Activated T-helper 2 cell treated with anti-CD3 and anti-CD28 coated beads, Interferon-gamma antibody, Interleukin-2, Interleukin-4, amounts not matched to agents 10 μg/mL and 5 μg/mL and 100 μg/mL, durations not matched to agents 14 hours and 24 hours and 36 hours (primary cell): ENCODE measurements at regions not wholly inside any gene's neighbourhood (a gene's known extent, or its start where the extent isn't known, plus 50 kb on each side); places are given as distances from the start of the nearest gene placed in this dataset.

Experiments
- DNase-seq: peaks from one replicate; pipeline ENCODE4 v3.0.0; 2021; ENCODE audit warnings: low spot score
- H3K27ac Mint-ChIP-seq: one replicate; pipeline ENCODE4 v1.8.0; 2021; ENCODE audit warnings: mixed read lengths
- H3K27me3 Mint-ChIP-seq: one replicate; pipeline ENCODE4 v1.8.0; 2021; ENCODE audit warnings: low read depth, mixed read lengths
- H3K36me3 Mint-ChIP-seq: one replicate; pipeline ENCODE4 v1.8.0; 2021; ENCODE audit warnings: low read depth, mixed read lengths
- H3K4me1 Mint-ChIP-seq: one replicate; pipeline ENCODE4 v1.8.0; 2021; ENCODE audit warnings: low read depth, mixed read lengths
- H3K4me3 Mint-ChIP-seq: one replicate; pipeline ENCODE4 v1.8.0; 2021; ENCODE audit warnings: low read depth, mild to moderate bottlenecking, moderate library complexity, mixed read lengths
- H3K9me3 Mint-ChIP-seq: one replicate; pipeline ENCODE4 v1.8.0; 2021; ENCODE audit warnings: mixed read lengths
- intact Hi-C: fragments of 100-400 bp; cut with micrococcal nuclease; formaldehyde crosslinking; loops from one replicate; pipeline ENCODE4 v1.15.1; 2023

DNA sequence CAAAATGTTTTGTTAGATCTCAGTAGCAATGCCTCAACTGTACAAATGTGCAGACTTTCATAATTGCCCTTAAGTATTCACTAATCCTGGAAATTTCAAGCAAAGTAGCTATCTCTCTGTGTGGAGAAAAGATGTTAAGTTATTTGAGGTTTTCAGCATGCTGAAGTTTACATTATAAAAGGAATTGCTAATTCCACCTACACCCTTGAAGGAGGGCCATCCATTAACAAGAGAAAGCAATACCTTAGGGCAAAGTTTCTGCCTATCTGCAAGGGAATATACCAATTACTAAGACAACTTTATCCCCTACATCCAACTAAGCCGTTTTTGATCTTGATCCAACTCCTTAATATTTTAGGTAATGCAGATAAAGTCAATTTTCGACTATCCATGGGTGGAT, 380.7 kb upstream of the BTBD3 start:
- intact Hi-C loops, result no loop called here
- Mint-ChIP-seq H3K27ac (no peak overlapping the region), H3K9me3 (peaks cover 6% of the 10 kb centered on the region), H3K4me3 (no peak overlapping the region), H3K4me1 (no peaks in the 10 kb centered on the region), H3K27me3 (no peaks in the 10 kb centered on the region), H3K36me3 (no peaks in the 10 kb centered on the region)
- DNase-seq, result no peak

DNA sequence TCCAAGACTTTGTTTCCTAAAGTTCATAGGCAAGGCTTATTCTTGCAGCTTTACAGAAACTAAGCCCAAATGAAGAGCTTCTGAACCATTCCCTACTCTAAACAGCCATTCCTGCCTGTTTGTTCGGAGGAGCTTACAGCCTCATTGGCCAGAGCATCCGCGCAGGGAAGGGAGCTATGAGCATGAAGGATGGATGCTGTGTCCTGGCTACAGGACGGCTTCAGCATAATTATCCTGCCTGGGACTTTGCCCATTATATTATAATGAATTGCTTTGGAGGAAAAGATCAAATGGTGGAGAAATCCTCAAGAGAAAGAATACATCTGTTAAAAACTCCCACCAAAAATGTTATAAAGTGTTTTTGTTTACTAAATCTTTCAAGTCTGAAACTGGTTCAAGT, 378.2 kb upstream of the BTBD3 start:
- no peaks in the 10 kb centered on the region for H3K4me1 Mint-ChIP-seq
- intact Hi-C loops, result no loop called here
- H3K27me3 Mint-ChIP-seq, result no peaks in the 10 kb centered on the region
- H3K27ac Mint-ChIP-seq, result no peak overlapping the region
- no peak for DNase-seq
- H3K9me3 Mint-ChIP-seq, result no peaks in the 10 kb centered on the region
- H3K4me3 Mint-ChIP-seq, result no peak overlapping the region
- no peaks in the 10 kb centered on the region for H3K36me3 Mint-ChIP-seq

DNA sequence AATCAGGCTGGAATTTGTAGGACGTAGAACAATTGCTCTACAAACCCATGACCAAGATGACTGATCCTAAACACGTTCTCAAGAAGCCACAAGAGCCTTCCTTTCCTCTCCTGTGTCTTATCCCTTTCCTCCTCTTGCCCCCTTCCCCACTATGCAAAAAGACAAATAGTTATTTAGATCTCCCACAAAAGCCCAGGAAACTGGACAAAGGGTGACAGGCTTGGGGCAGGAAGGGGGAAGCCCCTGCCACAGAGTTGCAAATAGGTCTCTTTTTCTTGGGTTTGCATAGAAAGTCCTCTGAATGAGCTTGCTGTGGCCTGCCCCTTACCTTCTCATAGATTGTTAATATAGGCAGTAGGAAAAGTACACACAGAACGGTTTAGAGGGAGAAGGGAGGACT, 377.1 kb upstream of the BTBD3 start:
- intact Hi-C loops, result loop anchor here (5.0 kb wide), 2 partner anchors 988 to 1073 kb away; no protein-coding TSS in a partner anchor
- H3K27ac Mint-ChIP-seq, result no peak overlapping the region
- DNase-seq, result no peak
- H3K27me3 Mint-ChIP-seq, result no peaks in the 10 kb centered on the region
- no peak overlapping the region for H3K4me3 Mint-ChIP-seq
- H3K4me1 Mint-ChIP-seq, result no peaks in the 10 kb centered on the region
- no peaks in the 10 kb centered on the region for H3K9me3 Mint-ChIP-seq
- H3K36me3 Mint-ChIP-seq, result no peaks in the 10 kb centered on the region

DNA sequence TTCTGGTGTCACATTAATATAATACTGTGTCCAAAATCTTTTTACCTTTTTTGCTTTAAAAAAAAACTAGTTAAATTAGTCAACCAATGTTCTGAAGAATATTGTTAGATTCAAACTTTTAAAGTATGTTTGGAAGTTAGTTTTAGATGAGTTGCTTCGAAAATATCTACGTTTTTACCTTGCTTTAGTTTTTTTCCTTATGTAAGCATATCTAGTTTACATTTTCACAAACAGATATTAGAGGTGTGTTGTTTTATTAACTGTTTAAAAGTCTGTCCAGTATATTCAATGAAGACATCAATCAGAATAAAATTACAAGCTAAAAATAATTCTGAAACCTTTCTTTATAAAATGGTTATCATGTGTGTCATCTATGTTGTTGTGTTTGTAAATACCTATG, 375.0 kb upstream of the BTBD3 start:
- intact Hi-C loops, result loop anchor here (5.0 kb wide), 2 partner anchors 990 to 1075 kb away; no protein-coding TSS in a partner anchor
- no peaks in the 10 kb centered on the region for H3K36me3 Mint-ChIP-seq
- H3K4me3 Mint-ChIP-seq, result no peak overlapping the region
- no peaks in the 10 kb centered on the region for H3K27me3 Mint-ChIP-seq
- H3K4me1 Mint-ChIP-seq, result no peaks in the 10 kb centered on the region
- H3K9me3 Mint-ChIP-seq, result no peaks in the 10 kb centered on the region
- no peak for DNase-seq
- no peak overlapping the region for H3K27ac Mint-ChIP-seq

DNA sequence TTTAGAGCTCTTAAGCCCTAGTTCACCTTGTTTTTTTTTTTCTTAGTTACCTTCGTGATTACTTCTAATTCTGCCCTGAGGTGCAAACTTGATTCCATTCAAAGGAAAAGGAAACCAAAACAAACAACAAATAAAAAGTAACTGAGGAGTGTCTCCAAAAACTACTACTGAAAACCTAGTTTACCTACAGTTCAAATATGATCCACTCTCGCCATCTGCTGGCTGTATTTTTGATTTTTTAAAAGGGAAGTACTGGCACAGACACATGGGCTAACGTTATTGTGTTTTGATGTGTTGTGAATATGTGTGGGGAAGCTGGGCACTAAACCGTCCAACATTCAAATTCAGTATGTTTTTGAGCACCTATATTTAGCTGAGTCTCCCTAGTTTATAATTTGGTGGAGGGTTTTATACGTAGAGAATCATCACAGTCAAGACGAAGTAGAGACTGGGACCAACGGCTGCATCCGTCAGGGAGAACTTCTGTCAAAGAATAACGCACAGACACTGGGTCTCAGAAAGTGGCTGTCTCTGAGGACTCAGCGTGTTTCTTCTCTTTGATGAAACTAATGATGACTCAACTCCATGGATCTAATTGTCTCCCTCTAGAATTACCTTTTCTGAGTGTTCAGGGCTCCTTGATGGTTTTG, 373.5 kb upstream of the BTBD3 start:
- no peak overlapping the region for H3K4me3 Mint-ChIP-seq
- no peaks in the 10 kb centered on the region for H3K27me3 Mint-ChIP-seq
- no peaks in the 10 kb centered on the region for H3K9me3 Mint-ChIP-seq
- intact Hi-C loops, result loop anchor here (5.0 kb wide), 2 partner anchors 992 to 1077 kb away; no protein-coding TSS in a partner anchor
- no peak for DNase-seq
- H3K4me1 Mint-ChIP-seq, result no peaks in the 10 kb centered on the region
- H3K27ac Mint-ChIP-seq, result no peak overlapping the region
- H3K36me3 Mint-ChIP-seq, result no peaks in the 10 kb centered on the region

DNA sequence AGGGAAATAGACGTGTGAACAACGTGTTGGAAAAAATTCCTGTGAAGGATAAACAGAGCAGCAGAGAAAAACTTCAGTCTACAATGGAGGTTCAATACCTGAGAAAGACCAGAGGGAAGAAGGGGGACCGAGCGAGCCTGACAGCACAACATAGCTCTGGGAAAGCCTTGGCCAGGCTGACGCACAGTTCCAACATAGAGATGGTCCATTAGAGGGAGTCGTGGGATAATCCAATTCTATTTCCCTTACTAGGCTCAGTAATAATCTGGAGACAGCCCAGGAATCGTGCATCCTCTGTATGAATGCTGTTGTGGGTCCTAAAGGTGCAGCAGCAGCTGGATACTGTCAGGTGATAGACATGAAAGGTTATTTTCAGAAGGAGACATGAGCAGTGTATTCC, 370.8 kb upstream of the BTBD3 start:
- Mint-ChIP-seq H3K4me1 (no peaks in the 10 kb centered on the region), H3K27ac (no peak overlapping the region), H3K4me3 (no peak overlapping the region), H3K9me3 (no peaks in the 10 kb centered on the region), H3K27me3 (no peaks in the 10 kb centered on the region), H3K36me3 (no peaks in the 10 kb centered on the region)
- intact Hi-C loops, result no loop called here
- no peak for DNase-seq

DNA sequence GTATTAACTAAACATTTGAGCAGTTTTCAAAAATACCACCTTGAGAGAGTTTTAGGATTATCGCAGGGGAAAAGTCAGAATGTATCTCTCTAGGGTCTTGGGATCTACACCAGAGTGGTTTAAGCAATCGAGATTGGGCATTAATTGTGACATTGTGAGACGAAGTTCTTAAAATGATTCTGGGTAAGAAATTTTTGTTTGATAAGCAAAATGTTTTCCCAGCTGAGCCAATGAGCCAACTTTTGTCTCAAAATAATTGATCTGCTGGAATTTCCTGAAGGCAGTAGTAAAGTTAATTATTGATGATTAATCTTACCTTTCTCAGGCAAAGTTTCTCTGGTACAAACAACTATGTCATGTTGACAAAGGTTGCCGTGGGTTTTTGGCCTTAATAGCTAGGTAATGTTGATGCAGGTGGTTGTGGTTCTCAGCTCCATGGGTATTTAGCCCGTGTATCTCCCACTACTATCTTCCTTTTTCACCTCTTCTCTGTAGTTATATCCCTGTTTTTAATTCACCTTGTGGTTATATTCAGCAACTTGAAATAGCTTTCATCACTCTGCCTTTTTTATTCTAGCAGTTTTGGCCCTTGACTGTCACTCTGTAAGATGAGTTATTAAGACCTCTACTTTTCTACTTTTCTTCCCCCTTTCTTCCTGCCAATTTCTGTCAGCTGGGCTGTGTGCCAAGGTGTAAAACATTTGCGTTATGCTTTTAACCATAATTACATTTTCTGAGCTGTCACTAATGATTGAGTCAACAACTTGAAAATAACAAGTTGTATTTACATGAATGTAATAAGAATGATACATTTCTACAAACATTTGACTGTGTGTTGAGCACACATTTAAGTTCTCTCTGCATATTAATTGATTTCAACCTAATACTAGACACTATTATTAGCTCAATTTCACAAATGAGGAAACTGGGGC, 368.3 kb upstream of the BTBD3 start:
- Mint-ChIP-seq H3K9me3 (no peaks in the 10 kb centered on the region), H3K27ac (no peak overlapping the region), H3K36me3 (no peaks in the 10 kb centered on the region), H3K4me1 (no peaks in the 10 kb centered on the region), H3K27me3 (no peaks in the 10 kb centered on the region), H3K4me3 (no peak overlapping the region)
- intact Hi-C loops, result no loop called here
- DNase-seq, result no peak

DNA sequence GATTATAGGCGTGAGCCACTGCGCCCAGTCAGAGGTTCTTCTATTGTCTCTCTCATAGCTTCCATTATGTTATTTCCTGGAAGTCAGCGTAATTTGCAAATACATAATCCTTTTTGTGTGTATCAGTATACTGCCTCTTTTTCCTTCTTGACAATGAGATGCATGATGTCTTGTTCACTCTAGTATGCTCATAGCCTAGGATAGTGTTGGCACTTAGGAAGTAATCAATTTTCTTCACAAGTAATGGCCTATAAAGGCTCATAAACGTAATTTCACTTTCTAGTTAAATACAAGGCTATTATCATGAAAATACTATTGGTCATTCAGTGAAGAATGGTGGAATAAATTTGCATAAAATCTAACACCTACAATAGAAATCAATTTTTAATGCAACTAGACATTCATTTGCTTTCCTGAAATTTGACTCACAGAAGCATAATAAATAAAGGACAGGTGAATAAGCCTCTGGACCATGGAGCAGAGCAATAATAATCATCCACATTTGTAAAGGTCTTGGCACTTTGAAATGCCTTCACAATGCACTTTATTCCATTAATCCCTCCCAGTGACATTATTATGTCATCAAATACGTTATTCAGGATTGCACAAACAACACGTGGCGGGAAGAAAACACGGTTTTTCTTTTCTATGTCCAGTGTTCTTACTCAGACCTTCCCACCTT, 366.9 kb upstream of the BTBD3 start:
- intact Hi-C loops, result no loop called here
- no peaks in the 10 kb centered on the region for H3K4me1 Mint-ChIP-seq
- H3K27me3 Mint-ChIP-seq, result no peaks in the 10 kb centered on the region
- DNase-seq, result no peak
- H3K36me3 Mint-ChIP-seq, result no peaks in the 10 kb centered on the region
- H3K9me3 Mint-ChIP-seq, result no peaks in the 10 kb centered on the region
- H3K4me3 Mint-ChIP-seq, result no peak overlapping the region
- H3K27ac Mint-ChIP-seq, result no peak overlapping the region

DNA sequence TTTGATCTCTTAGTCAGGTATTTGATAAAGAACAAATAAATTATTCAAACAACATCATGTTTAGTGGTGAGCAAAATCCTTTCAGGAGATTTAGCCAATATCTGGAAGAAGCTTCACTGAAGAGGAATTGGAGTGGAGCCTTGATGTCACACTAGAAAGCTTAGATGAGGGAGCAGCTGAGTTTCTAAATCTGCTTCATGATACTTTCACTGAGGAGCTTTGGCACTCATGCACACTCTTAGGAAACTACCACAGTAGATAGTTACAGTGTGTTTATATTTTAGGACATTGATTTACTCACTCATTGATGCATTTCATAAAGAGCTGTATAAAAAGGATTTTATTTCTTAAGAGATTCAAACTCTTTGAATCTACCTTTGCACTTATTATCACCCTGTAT, 366.2 kb upstream of the BTBD3 start:
- DNase-seq, result no peak
- Mint-ChIP-seq H3K36me3 (no peaks in the 10 kb centered on the region), H3K4me3 (no peak overlapping the region), H3K27me3 (no peaks in the 10 kb centered on the region), H3K27ac (no peak overlapping the region), H3K9me3 (no peaks in the 10 kb centered on the region), H3K4me1 (no peaks in the 10 kb centered on the region)
- intact Hi-C loops, result no loop called here

DNA sequence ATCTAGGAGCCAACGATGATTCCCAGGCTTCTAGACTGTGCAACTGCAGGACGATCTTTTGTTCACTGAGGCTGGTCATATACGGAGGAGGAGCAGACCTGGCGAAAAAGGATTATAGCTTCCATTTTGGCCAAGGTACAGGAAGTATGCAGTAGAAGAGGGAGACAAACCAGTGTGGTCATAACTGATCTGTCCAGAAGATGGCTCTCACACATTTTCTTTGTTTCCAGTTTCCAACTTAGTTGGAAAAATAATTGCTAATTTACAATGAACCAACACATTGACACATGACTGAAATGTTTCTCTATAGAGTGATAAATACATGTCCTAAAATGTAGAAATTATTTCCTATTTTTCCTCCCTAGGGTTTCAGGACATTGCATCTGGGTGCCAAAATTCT, 364.1 kb upstream of the BTBD3 start:
- no peaks in the 10 kb centered on the region for H3K9me3 Mint-ChIP-seq
- H3K4me1 Mint-ChIP-seq, result no peaks in the 10 kb centered on the region
- no peak for DNase-seq
- no peaks in the 10 kb centered on the region for H3K27me3 Mint-ChIP-seq
- no peak overlapping the region for H3K4me3 Mint-ChIP-seq
- H3K36me3 Mint-ChIP-seq, result no peaks in the 10 kb centered on the region
- H3K27ac Mint-ChIP-seq, result no peak overlapping the region
- intact Hi-C loops, result no loop called here

DNA sequence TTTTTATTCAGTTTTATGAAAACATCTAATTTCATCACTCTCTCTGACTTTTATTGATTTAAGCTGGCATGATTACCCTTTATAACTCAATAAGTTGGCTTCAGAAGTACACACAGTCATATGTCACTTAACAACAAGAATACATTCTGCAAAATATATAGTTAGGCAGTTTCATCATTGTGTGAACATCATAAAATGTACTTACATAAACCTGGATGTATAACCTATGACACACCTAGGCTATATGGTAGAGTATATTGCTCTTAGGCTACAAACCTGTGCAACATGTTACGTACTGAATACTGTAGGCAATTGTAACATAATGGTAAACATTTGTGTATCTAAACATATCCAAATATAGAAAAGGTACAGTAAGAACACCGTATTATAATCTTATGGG, 362.2 kb upstream of the BTBD3 start:
- Mint-ChIP-seq H3K27ac (no peak overlapping the region), H3K4me3 (no peak overlapping the region), H3K36me3 (no peaks in the 10 kb centered on the region), H3K27me3 (no peaks in the 10 kb centered on the region), H3K4me1 (no peaks in the 10 kb centered on the region), H3K9me3 (peaks cover 7% of the 10 kb centered on the region)
- intact Hi-C loops, result no loop called here
- DNase-seq, result no peak

DNA sequence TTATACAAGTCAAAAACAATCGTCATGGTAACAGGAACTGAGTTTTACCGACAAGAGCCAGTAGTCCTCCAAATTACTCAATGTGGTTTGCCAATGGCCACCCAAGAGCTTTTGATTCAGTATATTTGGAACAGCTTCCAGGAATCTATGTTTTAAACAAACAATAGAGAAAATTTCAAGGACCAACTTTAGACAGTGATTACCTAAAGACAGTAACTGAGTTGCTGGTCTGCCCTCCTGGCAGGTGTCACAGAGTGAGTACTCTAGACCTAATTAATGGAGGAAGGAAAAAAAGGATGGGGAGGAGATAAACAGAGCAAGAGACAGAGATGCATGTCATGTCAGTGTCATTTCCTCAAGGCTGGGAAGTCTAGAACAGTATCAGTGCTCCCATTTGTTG, 361.3 kb upstream of the BTBD3 start:
- Mint-ChIP-seq H3K4me3 (no peak overlapping the region), H3K4me1 (no peaks in the 10 kb centered on the region), H3K27me3 (no peaks in the 10 kb centered on the region), H3K36me3 (no peaks in the 10 kb centered on the region), H3K27ac (no peak overlapping the region), H3K9me3 (peaks cover 7% of the 10 kb centered on the region)
- DNase-seq, result no peak
- intact Hi-C loops, result no loop called here

DNA sequence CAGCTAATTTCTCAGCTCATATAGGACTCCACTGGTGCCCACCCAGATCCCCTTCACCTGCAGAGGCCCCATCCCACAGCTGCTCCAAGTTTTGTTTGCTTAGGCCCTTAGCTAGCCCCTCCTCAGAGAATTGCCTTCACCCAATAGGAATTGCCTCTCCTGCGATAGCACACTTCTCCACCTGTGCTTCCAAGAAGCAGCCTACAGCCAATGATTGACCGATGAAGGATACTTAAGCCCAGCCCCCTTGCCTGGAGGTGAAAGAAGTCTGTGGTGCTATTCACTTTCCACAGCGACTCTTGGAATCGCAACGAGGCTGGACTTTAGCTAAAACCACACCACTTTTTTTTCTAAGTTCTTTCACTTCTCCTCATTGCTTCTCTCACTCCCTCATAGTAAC, 353.2 kb upstream of the BTBD3 start:
- DNase-seq, result no peak
- no peak overlapping the region for H3K4me3 Mint-ChIP-seq
- no peak overlapping the region for H3K27ac Mint-ChIP-seq
- H3K27me3 Mint-ChIP-seq, result no peaks in the 10 kb centered on the region
- H3K4me1 Mint-ChIP-seq, result no peaks in the 10 kb centered on the region
- H3K9me3 Mint-ChIP-seq, result peaks cover 20% of the 10 kb centered on the region
- intact Hi-C loops, result no loop called here
- H3K36me3 Mint-ChIP-seq, result no peaks in the 10 kb centered on the region
